Spleen (tissue), 11 donors: ENCODE measurements at regions not wholly inside any gene's neighbourhood (a gene's known extent, or its start where the extent isn't known, plus 50 kb on each side); places are given as distances from the start of the nearest gene placed in this dataset.

Experiments
- DNase-seq: peaks from one replicate; pipeline ENCODE4 v3.0.0-alpha.2; 2020
- H3K27ac ChIP-seq, 8 donors: fragments of 200-600 bp; sonication (generic) in 7 of 8; 1 replicate in 4 of 8; 2 replicates in 4 of 8; pipeline versions ENCODE4 v1.5.0 to v1.8.0; 2016 to 2021; ENCODE audit warnings: inconsistent platforms in 4 of 8, mild to moderate bottlenecking in 4 of 8, moderate library complexity in 1 of 8
- H3K27me3 ChIP-seq, 7 donors: fragments of 200-600 bp; sonication (generic) in 6 of 7; replicated peaks in 1 of 7; 1 replicate in 4 of 7; 2 replicates in 3 of 7; pipeline versions ENCODE4 v1.5.0 to v1.8.0; 2016 to 2021; ENCODE audit warnings: inconsistent platforms in 3 of 7, mild to moderate bottlenecking in 1 of 7
- H3K36me3 ChIP-seq, 6 donors: fragments of 200-600 bp; sonication (generic) in 5 of 6; 1 replicate in 4 of 6; 2 replicates in 2 of 6; pipeline versions ENCODE4 v1.5.0 to v1.8.0; 2016 to 2021; ENCODE audit warnings: inconsistent platforms in 2 of 6
- H3K4me1 ChIP-seq, 6 donors: fragments of 200-600 bp; sonication (generic) in 5 of 6; 1 replicate in 3 of 6; 2 replicates in 3 of 6; pipeline versions ENCODE4 v1.5.0 to v1.8.0; 2016 to 2021; ENCODE audit warnings: inconsistent platforms in 3 of 6
- H3K4me3 ChIP-seq, 8 donors: fragments of 200-600 bp; sonication (generic) in 7 of 8; 1 replicate in 4 of 8; 2 replicates in 4 of 8; pipeline versions ENCODE4 v1.5.0 to v1.8.0; 2016 to 2021; ENCODE audit warnings: inconsistent platforms in 4 of 8, mild to moderate bottlenecking in 4 of 8, moderate library complexity in 2 of 8
- H3K9me3 ChIP-seq, 8 donors: fragments of 200-600 bp; sonication (generic) in 7 of 8; 1 replicate in 4 of 8; 2 replicates in 4 of 8; pipeline versions ENCODE4 v1.5.0 to v1.8.0; 2016 to 2021; ENCODE audit warnings: inconsistent platforms in 4 of 8
- POLR2A ChIP-seq, 3 donors: fragments of 450-650 bp; IDR thresholded peaks; one replicate each; pipeline ENCODE4 v1.5.1; 2017; ENCODE audit warnings: antibody characterized with exemption in 3 of 3, mild to moderate bottlenecking in 1 of 3
- POLR2AphosphoS5 ChIP-seq, 3 donors: sonication (generic); formaldehyde crosslinking; IDR thresholded peaks; one replicate each; pipeline ENCODE4 v1.5.1; 2017; ENCODE audit warnings: antibody characterized with exemption in 3 of 3
- WGBS, 5 donors: extraction: QIAGEN DNeasy Blood & Tissue Kit in 3 of 5; methylation state at CpG; one replicate each; pipeline versions ENCODE4 v1.1.5 to v1.1.7; 2013 to 2018; 5-methylcytosine and 5-hydroxymethylcytosine counted together
- intact Hi-C: fragments of 100-400 bp; cut with DNase I; formaldehyde crosslinking; loops from one replicate; pipeline ENCODE4 v1.15.0; 2023; ENCODE audit warnings: low total_unique reads
- TF ChIP-seq, protein P1 (sequence below), 11 experiments: fragments of 200-600 bp in 7 of 11; fragments of 450-650 bp in 4 of 11; sonication (generic) in 4 of 11; IDR thresholded peaks in 8 of 11; conservative IDR thresholded peaks in 3 of 11; 1 replicate in 7 of 11; 2 replicates in 4 of 11; pipeline versions ENCODE4 v1.4.0 to v1.8.0; 2016 to 2021; ENCODE audit warnings: antibody characterized with exemption in 11 of 11, inconsistent platforms in 4 of 11, mild to moderate bottlenecking in 1 of 11
- donor health status: healthy with polysubstance abuse.
- donor health status: DM: no; HTN: no; CAD: no; lungs with moderate emphysema.
- donor health status: DM: no; HTN: no; CAD: no.
- donor health status: Bipolar disorder and iron deficiency.
- donor health status: healthy.
- donor health status: DM: no; HTN: no; CAD: no.
- donor health status: DM: yes; HTN: yes; CAD: no.

DNA sequence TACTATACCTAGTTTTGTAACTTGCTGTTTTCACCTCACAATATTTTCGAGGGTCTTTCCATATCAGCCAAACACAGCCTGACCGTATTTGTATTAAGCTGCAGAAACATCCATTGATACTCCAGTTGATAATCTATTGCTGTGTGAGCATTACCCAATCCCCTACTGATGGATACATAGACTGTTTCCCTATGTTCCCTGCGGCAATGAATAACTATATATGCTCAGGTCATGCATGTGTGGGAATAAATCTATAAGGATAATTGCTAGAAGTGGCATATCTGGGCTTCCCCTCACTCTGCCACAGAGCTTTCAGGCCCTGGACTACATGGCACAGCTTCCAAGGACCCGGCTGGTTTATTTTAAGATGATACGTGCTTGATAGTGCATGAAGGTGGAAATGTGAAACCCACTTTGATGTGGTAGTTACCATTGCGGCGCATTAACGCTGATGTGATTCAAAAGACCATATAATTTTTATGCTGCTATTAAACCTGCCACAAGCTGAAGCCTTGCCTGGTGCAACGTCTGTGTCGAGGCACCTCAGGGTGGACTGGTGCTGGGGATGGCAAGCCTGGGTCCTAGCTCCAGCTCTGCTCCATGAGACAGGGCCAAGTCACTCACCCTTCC, 81.4 kb upstream of the KCNK12 start:
- DNase-seq, result no peak
- H3K9me3 ChIP-seq, result no peaks in the 10 kb centered on the region
- no peaks in the 10 kb centered on the region for H3K36me3 ChIP-seq
- intact Hi-C loops, result no loop called here
- H3K4me3 ChIP-seq, result no peak overlapping the region
- peaks cover 0 to 23% (median 11%) of the 10 kb centered on the region in 6 donors for H3K4me1 ChIP-seq
- H3K27me3 ChIP-seq, result no peaks in the 10 kb centered on the region
- WGBS, 5 donors, result 68 to 86% (median 80%) methylated on average over 10 of the region's 10 CpGs
- TF ChIP-seq, protein P1, sequence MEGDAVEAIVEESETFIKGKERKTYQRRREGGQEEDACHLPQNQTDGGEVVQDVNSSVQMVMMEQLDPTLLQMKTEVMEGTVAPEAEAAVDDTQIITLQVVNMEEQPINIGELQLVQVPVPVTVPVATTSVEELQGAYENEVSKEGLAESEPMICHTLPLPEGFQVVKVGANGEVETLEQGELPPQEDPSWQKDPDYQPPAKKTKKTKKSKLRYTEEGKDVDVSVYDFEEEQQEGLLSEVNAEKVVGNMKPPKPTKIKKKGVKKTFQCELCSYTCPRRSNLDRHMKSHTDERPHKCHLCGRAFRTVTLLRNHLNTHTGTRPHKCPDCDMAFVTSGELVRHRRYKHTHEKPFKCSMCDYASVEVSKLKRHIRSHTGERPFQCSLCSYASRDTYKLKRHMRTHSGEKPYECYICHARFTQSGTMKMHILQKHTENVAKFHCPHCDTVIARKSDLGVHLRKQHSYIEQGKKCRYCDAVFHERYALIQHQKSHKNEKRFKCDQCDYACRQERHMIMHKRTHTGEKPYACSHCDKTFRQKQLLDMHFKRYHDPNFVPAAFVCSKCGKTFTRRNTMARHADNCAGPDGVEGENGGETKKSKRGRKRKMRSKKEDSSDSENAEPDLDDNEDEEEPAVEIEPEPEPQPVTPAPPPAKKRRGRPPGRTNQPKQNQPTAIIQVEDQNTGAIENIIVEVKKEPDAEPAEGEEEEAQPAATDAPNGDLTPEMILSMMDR (IDR thresholded peaks at IDR 0.05 in 8 of 11, conservative IDR thresholded peaks at IDR 0.05 in 3 of 11), result no peak
- TF ChIP-seq POLR2AphosphoS5 (IDR thresholded peaks at IDR 0.05) (no peak), POLR2A (IDR thresholded peaks at IDR 0.05) (no peak)
- H3K27ac ChIP-seq, result no peak overlapping the region

DNA sequence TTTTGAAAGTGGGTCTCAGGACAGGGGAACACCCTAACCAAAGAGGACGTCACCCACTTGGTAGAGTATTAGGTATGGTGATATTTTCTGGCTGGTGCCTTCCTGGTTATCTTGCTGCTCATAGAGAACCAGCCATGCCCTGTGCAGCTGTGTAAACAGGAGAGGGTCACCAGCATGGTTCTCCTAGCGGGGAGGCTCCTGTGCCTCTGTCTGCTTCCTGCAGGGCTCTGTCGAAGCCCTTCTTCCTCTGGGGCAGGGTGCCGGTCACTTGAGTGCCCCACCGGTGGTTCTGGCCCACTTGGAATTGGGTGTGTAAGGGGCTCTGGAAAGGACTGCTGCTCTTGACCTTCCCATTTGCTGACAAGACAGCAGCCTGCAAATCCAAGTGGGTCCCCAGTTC, 80.5 kb upstream of the KCNK12 start:
- intact Hi-C loops, result no loop called here
- Histone ChIP-seq H3K4me1 (peaks cover 0 to 23% (median 11%) of the 10 kb centered on the region in 6 donors), H3K4me3 (no peak overlapping the region), H3K9me3 (no peaks in the 10 kb centered on the region), H3K27ac (no peak overlapping the region), H3K27me3 (no peaks in the 10 kb centered on the region), H3K36me3 (no peaks in the 10 kb centered on the region)
- WGBS, 5 donors, result 54 to 76% (median 72%) methylated on average over 2 to 5 of the region's 5 CpGs
- TF ChIP-seq POLR2AphosphoS5 (IDR thresholded peaks at IDR 0.05) (no peak), POLR2A (IDR thresholded peaks at IDR 0.05) (no peak)
- TF ChIP-seq, protein P1 (IDR thresholded peaks at IDR 0.05 in 8 of 11, conservative IDR thresholded peaks at IDR 0.05 in 3 of 11), result no peak
- DNase-seq, result no peak

DNA sequence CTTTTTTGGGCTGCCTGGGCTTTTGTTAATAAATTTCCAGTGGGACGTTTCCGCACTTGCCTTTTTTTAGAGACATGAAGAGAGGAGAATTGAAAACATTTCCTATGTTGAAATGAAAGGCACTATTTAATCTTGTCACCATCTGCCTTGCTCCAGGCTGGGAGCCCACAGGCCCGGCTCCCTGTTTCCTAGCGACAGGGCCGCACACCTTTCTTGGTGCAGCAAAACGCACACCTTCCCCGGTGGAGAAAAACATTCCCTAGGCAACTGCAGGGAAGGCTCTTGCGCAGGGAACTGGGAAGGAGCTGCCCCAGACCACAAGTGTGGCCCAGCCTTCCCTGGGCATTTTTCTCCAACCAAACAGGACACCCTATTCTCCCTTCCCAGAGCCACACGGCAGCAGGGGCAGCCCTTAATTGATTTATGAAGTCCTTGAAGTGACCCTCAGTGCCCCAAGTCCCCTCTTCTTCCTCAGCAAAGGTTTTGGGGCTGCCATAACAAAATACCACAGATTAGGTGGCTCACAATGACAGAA, 79.3 kb upstream of the KCNK12 start:
- no peaks in the 10 kb centered on the region for H3K9me3 ChIP-seq
- intact Hi-C loops, result no loop called here
- H3K27me3 ChIP-seq, result no peaks in the 10 kb centered on the region
- peaks cover 0 to 15% (median 9%) of the 10 kb centered on the region in 6 donors for H3K4me1 ChIP-seq
- WGBS, 5 donors, result 90 to 96% (median 92%) methylated on average over 9 of the region's 9 CpGs
- TF ChIP-seq POLR2AphosphoS5 (IDR thresholded peaks at IDR 0.05), result no peak
- no peak for TF ChIP-seq POLR2A (IDR thresholded peaks at IDR 0.05)
- TF ChIP-seq, protein P1 (IDR thresholded peaks at IDR 0.05 in 8 of 11, conservative IDR thresholded peaks at IDR 0.05 in 3 of 11), result no peak
- no peak for DNase-seq
- no peaks in the 10 kb centered on the region for H3K36me3 ChIP-seq
- no peak overlapping the region for H3K27ac ChIP-seq
- H3K4me3 ChIP-seq, result no peak overlapping the region

DNA sequence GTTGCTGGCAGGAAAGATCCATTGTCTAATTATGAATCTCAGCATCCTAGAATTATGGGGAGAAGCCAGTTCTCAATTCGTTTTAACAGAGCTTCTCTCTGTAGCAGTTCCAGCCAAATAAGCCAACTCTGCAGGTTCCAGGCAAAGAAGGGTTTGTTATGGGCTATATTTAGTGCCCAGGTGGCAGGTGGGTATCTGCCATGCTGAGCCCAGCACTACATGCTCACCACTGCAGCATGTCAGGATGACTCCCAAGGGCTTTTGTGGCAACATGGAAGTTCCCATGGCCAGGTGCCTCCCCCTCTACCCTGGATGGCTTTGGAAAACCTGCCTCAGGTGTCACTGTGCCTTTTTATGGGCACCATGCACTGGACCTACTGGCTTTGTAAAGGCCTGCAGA, 74.5 kb upstream of the KCNK12 start:
- no peaks in the 10 kb centered on the region for H3K9me3 ChIP-seq
- 47 to 86% (median 77%) methylated on average over 1 of the region's 1 CpG for WGBS, 5 donors
- no peaks in the 10 kb centered on the region for H3K27me3 ChIP-seq
- TF ChIP-seq POLR2A (IDR thresholded peaks at IDR 0.05), result no peak
- TF ChIP-seq, protein P1 (IDR thresholded peaks at IDR 0.05 in 8 of 11, conservative IDR thresholded peaks at IDR 0.05 in 3 of 11), result no peak
- TF ChIP-seq POLR2AphosphoS5 (IDR thresholded peaks at IDR 0.05), result no peak
- H3K27ac ChIP-seq, result no peak overlapping the region
- no peaks in the 10 kb centered on the region for H3K4me1 ChIP-seq
- H3K36me3 ChIP-seq, result no peaks in the 10 kb centered on the region
- intact Hi-C loops, result no loop called here
- no peak overlapping the region for H3K4me3 ChIP-seq
- no peak for DNase-seq
